HG03342 (cell line): ENCODE measurements at regions not wholly inside any gene's neighbourhood (a gene's known extent, or its start where the extent isn't known, plus 50 kb on each side); places are given as distances from the start of the nearest gene placed in this dataset.
"Not testable (repeated sequence)": the region's sequence is repeated elsewhere in the genome, so short reads cannot be mapped to it uniquely, and the experiment has no call there.

Experiments
- ATAC-seq: cut with Tn5 transposase; IDR thresholded peaks from one replicate; pipeline ENCODE4 v1.9.1; 2021; ENCODE audit warnings: mild to moderate bottlenecking, moderate library complexity; ENCODE audit not compliant: unreplicated experiment

GRCh38 chr3:39739658-39740057 lies 69.8 kb upstream of the MYRIP start:
- ATAC-seq, result not testable (repeated sequence)

GRCh38 chr3:39744746-39745145 lies 64.7 kb upstream of the MYRIP start:
- no peak for ATAC-seq

- ATAC-seq, result no peak
Observed at GRCh38 chr3:39748002-39748401, 61.4 kb upstream of the MYRIP start.

- ATAC-seq, result no peak
Observed at GRCh38 chr3:39748763-39749162, 60.6 kb upstream of the MYRIP start.

GRCh38 chr3:39750712-39751111 lies 58.7 kb upstream of the MYRIP start:
- no peak for ATAC-seq

- ATAC-seq, result no peak
Observed at GRCh38 chr3:39751286-39751685, 58.1 kb upstream of the MYRIP start.

GRCh38 chr3:39752019-39752637 lies 57.3 kb upstream of the MYRIP start:
- peak; percentile 40 for ATAC-seq

GRCh38 chr3:39752751-39753150 lies 56.7 kb upstream of the MYRIP start:
- no peak for ATAC-seq

GRCh38 chr3:39753391-39753790 lies 56.0 kb upstream of the MYRIP start:
- ATAC-seq, result no peak

- ATAC-seq, result peak; percentile 58
Observed at GRCh38 chr3:39754549-39754948, 54.9 kb upstream of the MYRIP start.

- ATAC-seq, result no peak
Observed at GRCh38 chr3:39755100-39755499, 54.3 kb upstream of the MYRIP start.

- no peak for ATAC-seq
Observed at GRCh38 chr3:39757307-39757706, 52.1 kb upstream of the MYRIP start.
